ENCODE measurements at regions not wholly inside any gene's neighbourhood (a gene's known extent, or its start where the extent isn't known, plus 50 kb on each side); places are given as distances from the start of the nearest gene placed in this dataset.

DNA sequence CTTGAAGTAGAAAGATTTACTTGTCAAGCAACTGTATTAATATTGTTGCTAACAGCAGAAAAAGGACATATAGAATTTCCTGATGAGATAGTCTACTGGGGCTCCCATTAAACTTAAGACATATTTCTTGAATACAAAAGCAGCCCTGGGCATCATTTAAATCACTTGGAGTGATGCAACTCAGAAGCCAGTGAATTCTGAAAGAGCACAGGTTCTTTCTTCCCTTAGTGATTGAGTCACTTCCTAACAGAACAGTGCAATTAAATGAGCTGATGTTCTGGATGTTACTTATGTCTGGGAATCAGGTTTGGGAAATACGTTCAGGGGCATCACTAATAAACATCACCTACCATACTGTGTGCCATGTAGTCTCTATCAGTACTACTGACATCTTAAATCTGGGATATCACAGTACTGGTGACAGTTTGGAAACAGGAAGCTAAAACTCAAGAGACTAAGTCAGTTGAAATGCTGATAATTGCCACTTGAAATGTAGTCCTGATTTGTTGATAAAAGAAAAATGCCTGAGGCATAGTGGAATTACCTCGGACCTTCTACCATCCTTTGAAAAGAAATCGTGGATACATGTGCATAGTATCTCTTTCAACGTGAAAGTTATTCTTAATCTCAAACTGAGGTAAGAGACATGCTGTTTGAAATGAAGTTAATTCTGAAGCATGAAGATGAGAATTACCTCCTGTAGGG, 249.2 kb upstream of the GPRIN3 start:
- no peak overlapping the region for H3K27ac ChIP-seq (ENCODE audit: low read depth, low read length)
- no peaks in the 10 kb centered on the region for H3K4me1 ChIP-seq (ENCODE audit: control insufficient read depth, low read length)
- no peaks in the 10 kb centered on the region for H3K9me3 ChIP-seq (ENCODE audit: control insufficient read depth, insufficient read depth, low read length)
- no peaks in the 10 kb centered on the region for H3K27me3 ChIP-seq (ENCODE audit: control insufficient read depth, low read length)
- no peak for TF ChIP-seq EZH2phosphoT487 (IDR thresholded peaks at IDR 0.05; ENCODE audit: borderline replicate concordance, low read length)
- TF ChIP-seq, protein P1, sequence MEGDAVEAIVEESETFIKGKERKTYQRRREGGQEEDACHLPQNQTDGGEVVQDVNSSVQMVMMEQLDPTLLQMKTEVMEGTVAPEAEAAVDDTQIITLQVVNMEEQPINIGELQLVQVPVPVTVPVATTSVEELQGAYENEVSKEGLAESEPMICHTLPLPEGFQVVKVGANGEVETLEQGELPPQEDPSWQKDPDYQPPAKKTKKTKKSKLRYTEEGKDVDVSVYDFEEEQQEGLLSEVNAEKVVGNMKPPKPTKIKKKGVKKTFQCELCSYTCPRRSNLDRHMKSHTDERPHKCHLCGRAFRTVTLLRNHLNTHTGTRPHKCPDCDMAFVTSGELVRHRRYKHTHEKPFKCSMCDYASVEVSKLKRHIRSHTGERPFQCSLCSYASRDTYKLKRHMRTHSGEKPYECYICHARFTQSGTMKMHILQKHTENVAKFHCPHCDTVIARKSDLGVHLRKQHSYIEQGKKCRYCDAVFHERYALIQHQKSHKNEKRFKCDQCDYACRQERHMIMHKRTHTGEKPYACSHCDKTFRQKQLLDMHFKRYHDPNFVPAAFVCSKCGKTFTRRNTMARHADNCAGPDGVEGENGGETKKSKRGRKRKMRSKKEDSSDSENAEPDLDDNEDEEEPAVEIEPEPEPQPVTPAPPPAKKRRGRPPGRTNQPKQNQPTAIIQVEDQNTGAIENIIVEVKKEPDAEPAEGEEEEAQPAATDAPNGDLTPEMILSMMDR (IDR thresholded peaks at IDR 0.05; ENCODE audit: low read depth, low read length, poor library complexity, severe bottlenecking), result no peak
- no peaks in the 10 kb centered on the region for H3K9me2 ChIP-seq (replicated peaks; ENCODE audit: control insufficient read depth, low read length)
- no peaks in the 10 kb centered on the region for H3F3A ChIP-seq (ENCODE audit: control insufficient read depth, insufficient read depth)
- H3K4me3 ChIP-seq (ENCODE audit: low read length), result no peak overlapping the region
- no peaks in the 10 kb centered on the region for H3K36me3 ChIP-seq (ENCODE audit: control insufficient read depth, low read length)
- H4K20me1 ChIP-seq (ENCODE audit: control insufficient read depth, insufficient read depth, low read depth, low read length), result no peaks in the 10 kb centered on the region
- H3K4me2 ChIP-seq (ENCODE audit: low read length), result no peak overlapping the region
- no peaks in the 10 kb centered on the region for H3K79me2 ChIP-seq (ENCODE audit: control insufficient read depth, low read length)

DNA sequence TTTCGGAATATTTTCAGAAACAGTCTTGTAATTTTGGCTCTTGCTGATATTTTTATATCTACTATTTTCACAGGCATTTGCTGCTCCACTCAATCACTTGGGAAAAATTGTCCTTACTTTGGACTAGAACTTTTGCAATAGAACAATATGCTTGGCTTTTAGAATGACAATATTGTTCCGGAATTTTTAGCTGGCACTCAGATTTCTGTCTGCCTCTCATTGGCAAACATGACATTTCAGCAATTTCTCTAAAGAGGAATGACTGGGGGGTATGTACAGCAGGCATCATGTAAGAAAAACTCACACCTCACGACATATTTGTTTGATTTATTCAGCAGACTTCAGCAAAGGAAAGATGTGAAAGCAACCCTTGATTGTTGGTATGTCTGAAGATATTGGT, 243.6 kb upstream of the GPRIN3 start:
- no peaks in the 10 kb centered on the region for H3K36me3 ChIP-seq (ENCODE audit: control insufficient read depth, low read length)
- H3K4me3 ChIP-seq (ENCODE audit: low read length), result no peak overlapping the region
- no peaks in the 10 kb centered on the region for H3K9me2 ChIP-seq (replicated peaks; ENCODE audit: control insufficient read depth, low read length)
- H4K20me1 ChIP-seq (ENCODE audit: control insufficient read depth, insufficient read depth, low read depth, low read length), result no peaks in the 10 kb centered on the region
- no peaks in the 10 kb centered on the region for H3K27me3 ChIP-seq (ENCODE audit: control insufficient read depth, low read length)
- no peak overlapping the region for H3K27ac ChIP-seq (ENCODE audit: low read depth, low read length)
- TF ChIP-seq EZH2phosphoT487 (IDR thresholded peaks at IDR 0.05; ENCODE audit: borderline replicate concordance, low read length), result no peak
- TF ChIP-seq, protein P1 (IDR thresholded peaks at IDR 0.05; ENCODE audit: low read depth, low read length, poor library complexity, severe bottlenecking), result no peak
- H3K9me3 ChIP-seq (ENCODE audit: control insufficient read depth, insufficient read depth, low read length), result no peaks in the 10 kb centered on the region
- H3K4me1 ChIP-seq (ENCODE audit: control insufficient read depth, low read length), result no peaks in the 10 kb centered on the region
- H3F3A ChIP-seq (ENCODE audit: control insufficient read depth, insufficient read depth), result no peaks in the 10 kb centered on the region
- no peaks in the 10 kb centered on the region for H3K79me2 ChIP-seq (ENCODE audit: control insufficient read depth, low read length)
- no peak overlapping the region for H3K4me2 ChIP-seq (ENCODE audit: low read length)

DNA sequence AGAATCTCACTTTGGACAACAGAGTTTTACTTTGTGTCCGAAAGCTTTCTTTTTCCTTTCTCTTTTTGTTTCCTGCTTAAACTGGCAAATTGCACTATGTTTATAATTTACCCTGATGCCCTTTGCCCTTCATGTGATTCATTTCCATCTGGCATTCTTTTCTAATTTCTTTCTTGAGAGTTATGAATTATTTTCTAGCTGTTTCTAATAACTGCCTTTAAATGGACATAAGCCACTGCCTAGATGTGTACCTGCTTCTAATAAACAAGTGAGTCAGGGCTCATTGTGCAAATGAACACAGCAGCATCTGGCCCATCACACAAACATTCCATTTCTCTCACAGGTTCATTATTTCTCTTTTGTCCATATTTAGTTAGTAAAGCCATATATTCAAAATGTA, 242.3 kb upstream of the GPRIN3 start:
- no peak overlapping the region for H3K4me2 ChIP-seq (ENCODE audit: low read length)
- no peaks in the 10 kb centered on the region for H3K27me3 ChIP-seq (ENCODE audit: control insufficient read depth, low read length)
- no peak overlapping the region for H3K27ac ChIP-seq (ENCODE audit: low read depth, low read length)
- H3K36me3 ChIP-seq (ENCODE audit: control insufficient read depth, low read length), result no peaks in the 10 kb centered on the region
- no peaks in the 10 kb centered on the region for H4K20me1 ChIP-seq (ENCODE audit: control insufficient read depth, insufficient read depth, low read depth, low read length)
- H3K4me3 ChIP-seq (ENCODE audit: low read length), result no peak overlapping the region
- no peaks in the 10 kb centered on the region for H3K79me2 ChIP-seq (ENCODE audit: control insufficient read depth, low read length)
- TF ChIP-seq, protein P1 (IDR thresholded peaks at IDR 0.05; ENCODE audit: low read depth, low read length, poor library complexity, severe bottlenecking), result no peak
- TF ChIP-seq EZH2phosphoT487 (IDR thresholded peaks at IDR 0.05; ENCODE audit: borderline replicate concordance, low read length), result no peak
- no peaks in the 10 kb centered on the region for H3F3A ChIP-seq (ENCODE audit: control insufficient read depth, insufficient read depth)
- H3K9me2 ChIP-seq (replicated peaks; ENCODE audit: control insufficient read depth, low read length), result no peaks in the 10 kb centered on the region
- no peaks in the 10 kb centered on the region for H3K9me3 ChIP-seq (ENCODE audit: control insufficient read depth, insufficient read depth, low read length)
- H3K4me1 ChIP-seq (ENCODE audit: control insufficient read depth, low read length), result no peaks in the 10 kb centered on the region

Measured in DOHH2 (cell line).